COLO668 (cell line): ENCODE measurements at regions not wholly inside any gene's neighbourhood (a gene's known extent, or its start where the extent isn't known, plus 50 kb on each side); places are given as distances from the start of the nearest gene placed in this dataset.

Source experiments
- DNase-seq: peaks from one replicate; lab custom pipeline; 2025; ENCODE audit not compliant: unreplicated experiment; lab: John Stamatoyannopoulos, UW

- DNase-seq, result no peak
Measured at GRCh38 chr12:81022531-81022930, 55.3 kb upstream of the ACSS3 start.

GRCh38 chr12:81021834-81022233 is 56.0 kb upstream of the ACSS3 start:
- no peak for DNase-seq

- DNase-seq, result no peak
Measured at GRCh38 chr12:81021131-81021748, 56.6 kb upstream of the ACSS3 start.

- DNase-seq, result peak; percentile 37
Measured at GRCh38 chr12:81017792-81018191, 60.1 kb upstream of the ACSS3 start.

GRCh38 chr12:81015510-81015909 is 62.4 kb upstream of the ACSS3 start:
- DNase-seq, result no peak

- no peak for DNase-seq
Measured at GRCh38 chr12:81010641-81011040, 67.2 kb upstream of the ACSS3 start.

- no peak for DNase-seq
Measured at GRCh38 chr12:81005606-81006005, 67.9 kb upstream of the LIN7A start.

GRCh38 chr12:81000831-81001230 is 63.1 kb upstream of the LIN7A start:
- DNase-seq, result no peak

- no peak for DNase-seq
Measured at GRCh38 chr12:80988986-80989385, 51.3 kb upstream of the LIN7A start.
